ENCODE measurements at regions not wholly inside any gene's neighbourhood (a gene's known extent, or its start where the extent isn't known, plus 50 kb on each side); places are given as distances from the start of the nearest gene placed in this dataset.

DNA sequence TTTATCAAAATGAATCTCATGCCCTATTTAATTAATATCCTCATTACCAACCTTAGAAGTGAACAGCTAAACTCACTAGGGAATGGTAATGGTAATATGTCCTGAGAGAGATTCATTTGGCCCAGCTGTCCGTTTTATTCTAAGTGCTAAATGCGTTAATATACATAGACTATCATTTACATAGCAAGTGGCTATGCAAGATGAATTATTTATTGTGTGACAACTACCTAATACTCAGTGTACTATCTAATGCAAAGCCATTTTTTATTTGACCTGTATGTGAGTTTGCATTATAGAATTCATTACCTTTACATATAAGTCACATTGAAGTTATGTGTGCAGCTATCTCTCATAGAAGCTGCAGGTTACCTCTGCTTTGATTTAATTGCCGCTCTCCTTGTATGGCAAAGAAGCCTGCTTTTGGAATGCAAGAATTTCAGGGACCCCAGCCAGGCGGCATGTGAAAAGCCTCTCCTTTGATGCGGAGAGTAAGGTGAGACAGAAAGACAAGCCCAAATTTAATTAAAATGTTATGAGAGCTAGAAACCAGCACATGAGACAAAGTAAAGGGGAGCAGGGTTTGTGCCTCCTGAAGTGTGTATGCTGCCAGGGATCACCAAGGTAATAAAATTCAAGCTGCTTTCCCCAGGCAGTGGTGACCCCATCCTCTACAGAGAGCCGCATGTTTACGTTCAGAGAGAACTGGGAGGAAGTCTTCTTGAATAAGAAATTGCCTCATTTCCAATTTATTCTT, 693.0 kb upstream of the MAP3K7 start:
- TF ChIP-seq EZH2 (IDR thresholded peaks at IDR 0.05; ENCODE audit: low read depth), result no peak
- TF ChIP-seq, protein P1, sequence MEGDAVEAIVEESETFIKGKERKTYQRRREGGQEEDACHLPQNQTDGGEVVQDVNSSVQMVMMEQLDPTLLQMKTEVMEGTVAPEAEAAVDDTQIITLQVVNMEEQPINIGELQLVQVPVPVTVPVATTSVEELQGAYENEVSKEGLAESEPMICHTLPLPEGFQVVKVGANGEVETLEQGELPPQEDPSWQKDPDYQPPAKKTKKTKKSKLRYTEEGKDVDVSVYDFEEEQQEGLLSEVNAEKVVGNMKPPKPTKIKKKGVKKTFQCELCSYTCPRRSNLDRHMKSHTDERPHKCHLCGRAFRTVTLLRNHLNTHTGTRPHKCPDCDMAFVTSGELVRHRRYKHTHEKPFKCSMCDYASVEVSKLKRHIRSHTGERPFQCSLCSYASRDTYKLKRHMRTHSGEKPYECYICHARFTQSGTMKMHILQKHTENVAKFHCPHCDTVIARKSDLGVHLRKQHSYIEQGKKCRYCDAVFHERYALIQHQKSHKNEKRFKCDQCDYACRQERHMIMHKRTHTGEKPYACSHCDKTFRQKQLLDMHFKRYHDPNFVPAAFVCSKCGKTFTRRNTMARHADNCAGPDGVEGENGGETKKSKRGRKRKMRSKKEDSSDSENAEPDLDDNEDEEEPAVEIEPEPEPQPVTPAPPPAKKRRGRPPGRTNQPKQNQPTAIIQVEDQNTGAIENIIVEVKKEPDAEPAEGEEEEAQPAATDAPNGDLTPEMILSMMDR (conservative IDR thresholded peaks at IDR 0.05), result no peak
